ENCODE measurements at regions not wholly inside any gene's neighbourhood (a gene's known extent, or its start where the extent isn't known, plus 50 kb on each side); places are given as distances from the start of the nearest gene placed in this dataset.

DNA sequence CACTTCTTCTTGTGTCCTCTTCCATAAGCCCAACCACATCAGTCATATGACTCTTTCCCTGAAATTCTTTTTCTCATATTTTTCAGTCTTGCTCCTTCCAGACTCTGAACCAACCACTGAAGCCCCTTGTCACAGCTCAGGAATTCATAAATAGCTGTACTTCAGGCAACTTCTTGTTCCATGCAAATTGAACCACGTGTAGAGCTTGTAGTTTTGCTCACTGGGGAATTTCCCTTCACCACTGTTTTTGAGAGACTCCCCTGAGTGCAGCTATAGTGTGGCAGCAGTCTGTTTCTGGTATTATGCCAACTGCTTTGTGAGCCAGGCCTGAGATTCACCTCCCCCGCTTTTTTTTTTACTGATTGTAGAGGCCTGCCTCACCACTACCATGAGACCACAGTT is 150.3 kb upstream of the SPAG17 start:
- Mint-ChIP-seq H3K36me3 (ENCODE audit: insufficient read depth, unreplicated experiment) (no peaks in the 10 kb centered on the region), H3K27ac (ENCODE audit: unreplicated experiment) (no peak overlapping the region), H3K4me3 (ENCODE audit: unreplicated experiment) (no peak overlapping the region), H3K9me3 (ENCODE audit: unreplicated experiment) (peaks cover 8% of the 10 kb centered on the region), H3K27me3 (ENCODE audit: insufficient read depth, unreplicated experiment) (no peaks in the 10 kb centered on the region), H3K4me1 (ENCODE audit: low read depth, unreplicated experiment) (peaks cover 5% of the 10 kb centered on the region)
- TF ChIP-seq, protein P1, sequence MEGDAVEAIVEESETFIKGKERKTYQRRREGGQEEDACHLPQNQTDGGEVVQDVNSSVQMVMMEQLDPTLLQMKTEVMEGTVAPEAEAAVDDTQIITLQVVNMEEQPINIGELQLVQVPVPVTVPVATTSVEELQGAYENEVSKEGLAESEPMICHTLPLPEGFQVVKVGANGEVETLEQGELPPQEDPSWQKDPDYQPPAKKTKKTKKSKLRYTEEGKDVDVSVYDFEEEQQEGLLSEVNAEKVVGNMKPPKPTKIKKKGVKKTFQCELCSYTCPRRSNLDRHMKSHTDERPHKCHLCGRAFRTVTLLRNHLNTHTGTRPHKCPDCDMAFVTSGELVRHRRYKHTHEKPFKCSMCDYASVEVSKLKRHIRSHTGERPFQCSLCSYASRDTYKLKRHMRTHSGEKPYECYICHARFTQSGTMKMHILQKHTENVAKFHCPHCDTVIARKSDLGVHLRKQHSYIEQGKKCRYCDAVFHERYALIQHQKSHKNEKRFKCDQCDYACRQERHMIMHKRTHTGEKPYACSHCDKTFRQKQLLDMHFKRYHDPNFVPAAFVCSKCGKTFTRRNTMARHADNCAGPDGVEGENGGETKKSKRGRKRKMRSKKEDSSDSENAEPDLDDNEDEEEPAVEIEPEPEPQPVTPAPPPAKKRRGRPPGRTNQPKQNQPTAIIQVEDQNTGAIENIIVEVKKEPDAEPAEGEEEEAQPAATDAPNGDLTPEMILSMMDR (IDR thresholded peaks at IDR 0.05; ENCODE audit: insufficient read depth in 1 of 2, low read depth in 1 of 2, low read length in 1 of 2, severe bottlenecking in 1 of 2, unreplicated experiment in 1 of 2): no peak
- POLR2A ChIA-PET: no interaction called here
- no TSS peak for BruUV-seq (replicated peaks)
- no peak for DNase-seq
- intact Hi-C loops (cut with micrococcal nuclease; ENCODE audit: unreplicated experiment): no loop called here
- Histone ChIP-seq H3K36me3 (ENCODE audit: control insufficient read depth, insufficient read depth, low read length) (no peaks in the 10 kb centered on the region), H3K27me3 (replicated peaks; ENCODE audit: control insufficient read depth, insufficient read depth, low read length) (no peaks in the 10 kb centered on the region), H3K9me3 (no peaks in the 10 kb centered on the region), H3K4me3 (ENCODE audit: low read depth, low read length) (no peak overlapping the region), H3K4me1 (no peaks in the 10 kb centered on the region)
- CTCF ChIA-PET: no interaction called here

DNA sequence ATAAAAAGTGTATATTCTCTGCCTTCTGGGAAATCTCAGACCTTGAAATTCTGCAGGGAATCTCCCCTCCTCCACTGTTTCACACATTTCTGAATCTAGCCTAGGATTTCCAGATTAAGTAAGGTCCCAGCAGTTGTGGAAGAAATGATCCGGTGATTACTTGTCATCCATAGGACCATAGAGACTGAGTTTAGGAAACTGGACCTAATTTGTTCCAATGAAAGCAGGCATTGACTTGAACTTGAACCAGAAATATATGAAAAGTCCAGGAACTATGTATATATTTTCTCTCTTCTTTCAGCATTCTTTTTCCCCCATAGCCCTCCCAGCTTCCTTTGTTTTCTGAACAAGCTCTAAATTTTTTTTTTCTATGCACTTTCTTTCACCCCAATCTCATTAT is 149.5 kb upstream of the SPAG17 start:
- H3K4me1 ChIP-seq: no peaks in the 10 kb centered on the region
- no peaks in the 10 kb centered on the region for H3K36me3 ChIP-seq (ENCODE audit: control insufficient read depth, insufficient read depth, low read length)
- no peaks in the 10 kb centered on the region for H3K9me3 ChIP-seq
- Mint-ChIP-seq H3K27ac (ENCODE audit: unreplicated experiment) (no peak overlapping the region), H3K9me3 (ENCODE audit: unreplicated experiment) (peaks cover 14% of the 10 kb centered on the region), H3K4me3 (ENCODE audit: unreplicated experiment) (no peak overlapping the region), H3K36me3 (ENCODE audit: insufficient read depth, unreplicated experiment) (no peaks in the 10 kb centered on the region), H3K4me1 (ENCODE audit: low read depth, unreplicated experiment) (peaks cover 6% of the 10 kb centered on the region), H3K27me3 (ENCODE audit: insufficient read depth, unreplicated experiment) (no peaks in the 10 kb centered on the region)
- intact Hi-C loops (cut with micrococcal nuclease; ENCODE audit: unreplicated experiment): no loop called here
- BruUV-seq (replicated peaks): no TSS peak
- POLR2A ChIA-PET: no interaction called here
- CTCF ChIA-PET: no interaction called here
- H3K4me3 ChIP-seq (ENCODE audit: low read depth, low read length): no peak overlapping the region
- H3K27me3 ChIP-seq (replicated peaks; ENCODE audit: control insufficient read depth, insufficient read depth, low read length): no peaks in the 10 kb centered on the region
- DNase-seq: no peak
- TF ChIP-seq, protein P1 (IDR thresholded peaks at IDR 0.05; ENCODE audit: insufficient read depth in 1 of 2, low read depth in 1 of 2, low read length in 1 of 2, severe bottlenecking in 1 of 2, unreplicated experiment in 1 of 2): no peak

GRCh38 chr1:118333601-118334210 is 148.7 kb upstream of the SPAG17 start:
- H3K4me3 Mint-ChIP-seq (ENCODE audit: unreplicated experiment): no peak overlapping the region
- intact Hi-C loops (cut with micrococcal nuclease; ENCODE audit: unreplicated experiment): no loop called here
- peaks cover 6% of the 10 kb centered on the region for H3K4me1 Mint-ChIP-seq (ENCODE audit: low read depth, unreplicated experiment)
- no TSS peak for BruUV-seq (replicated peaks)
- TF ChIP-seq, protein P1 (IDR thresholded peaks at IDR 0.05; ENCODE audit: insufficient read depth in 1 of 2, low read depth in 1 of 2, low read length in 1 of 2, severe bottlenecking in 1 of 2, unreplicated experiment in 1 of 2): no peak
- H3K9me3 Mint-ChIP-seq (ENCODE audit: unreplicated experiment): peaks cover 20% of the 10 kb centered on the region
- no peaks in the 10 kb centered on the region for H3K27me3 ChIP-seq (replicated peaks; ENCODE audit: control insufficient read depth, insufficient read depth, low read length)
- no peaks in the 10 kb centered on the region for H3K27me3 Mint-ChIP-seq (ENCODE audit: insufficient read depth, unreplicated experiment)
- H3K4me1 ChIP-seq: no peaks in the 10 kb centered on the region
- H3K4me3 ChIP-seq (ENCODE audit: low read depth, low read length): no peak overlapping the region
- ChIA-PET POLR2A (no interaction called here), CTCF (no interaction called here)
- DNase-seq: no peak
- no peaks in the 10 kb centered on the region for H3K9me3 ChIP-seq
- no peaks in the 10 kb centered on the region for H3K36me3 ChIP-seq (ENCODE audit: control insufficient read depth, insufficient read depth, low read length)
- no peaks in the 10 kb centered on the region for H3K36me3 Mint-ChIP-seq (ENCODE audit: insufficient read depth, unreplicated experiment)
- no peak overlapping the region for H3K27ac Mint-ChIP-seq (ENCODE audit: unreplicated experiment)
